Suprapubic skin (tissue), 4 donors: ENCODE measurements at regions not wholly inside any gene's neighbourhood (a gene's known extent, or its start where the extent isn't known, plus 50 kb on each side); places are given as distances from the start of the nearest gene placed in this dataset.

Experiments used
- DNase-seq, 2 donors: peaks; one replicate each; pipeline ENCODE4 v3.0.0-alpha.2; 2019; ENCODE audit warnings: low spot score in 2 of 2
- H3K27ac ChIP-seq: fragments of 200-600 bp; sonication (generic); one replicate; pipeline ENCODE4 v1.5.1; 2019
- H3K27me3 ChIP-seq: fragments of 200-600 bp; sonication (generic); one replicate; pipeline ENCODE4 v1.5.1; 2019
- H3K36me3 ChIP-seq: fragments of 200-600 bp; sonication (generic); one replicate; pipeline ENCODE4 v1.5.1; 2019
- H3K4me1 ChIP-seq: fragments of 200-600 bp; sonication (generic); one replicate; pipeline ENCODE4 v1.5.1; 2019
- H3K4me3 ChIP-seq: fragments of 200-600 bp; sonication (generic); one replicate; pipeline ENCODE4 v1.5.1; 2019; ENCODE audit warnings: mild to moderate bottlenecking
- H3K9me3 ChIP-seq: fragments of 200-600 bp; sonication (generic); one replicate; pipeline ENCODE4 v1.5.1; 2019
- EP300 ChIP-seq: sonication (generic); formaldehyde crosslinking; IDR thresholded peaks from one replicate; pipeline ENCODE4 v1.6.1; 2017; ENCODE audit warnings: antibody characterized with exemption
- POLR2A ChIP-seq, 2 donors: fragments of 450-650 bp; IDR thresholded peaks; one replicate each; pipeline ENCODE4 v1.6.1; 2017; ENCODE audit warnings: antibody characterized with exemption in 2 of 2, mild to moderate bottlenecking in 2 of 2, moderate library complexity in 2 of 2
- POLR2AphosphoS5 ChIP-seq, 3 donors: sonication (generic); formaldehyde crosslinking; IDR thresholded peaks; one replicate each; pipeline ENCODE4 v1.6.1; 2017; ENCODE audit warnings: antibody characterized with exemption in 3 of 3
- WGBS: methylation state at CpG from one replicate; pipeline ENCODE4 v1.1.5; 2018; 5-methylcytosine and 5-hydroxymethylcytosine counted together
- TF ChIP-seq, protein P1 (sequence below), 2 donors: fragments of 200-600 bp in 1 of 2; fragments of 450-650 bp in 1 of 2; sonication (generic) in 1 of 2; IDR thresholded peaks; one replicate each; pipeline ENCODE4 v1.5.1; 2016 to 2019; ENCODE audit warnings: antibody characterized with exemption in 2 of 2, mild to moderate bottlenecking in 1 of 2, moderate library complexity in 1 of 2

GRCh38 chr3:40871394-40871793 is 327.9 kb upstream of the CTNNB1 start:
- Histone ChIP-seq H3K4me1 (peaks cover 11% of the 10 kb centered on the region), H3K36me3 (no peaks in the 10 kb centered on the region), H3K27me3 (no peaks in the 10 kb centered on the region), H3K4me3 (no peak overlapping the region), H3K9me3 (no peaks in the 10 kb centered on the region), H3K27ac (no peak overlapping the region)
- WGBS = 71% methylated on average over 4 of the region's 4 CpGs
- no peak for TF ChIP-seq EP300
- TF ChIP-seq, protein P1, sequence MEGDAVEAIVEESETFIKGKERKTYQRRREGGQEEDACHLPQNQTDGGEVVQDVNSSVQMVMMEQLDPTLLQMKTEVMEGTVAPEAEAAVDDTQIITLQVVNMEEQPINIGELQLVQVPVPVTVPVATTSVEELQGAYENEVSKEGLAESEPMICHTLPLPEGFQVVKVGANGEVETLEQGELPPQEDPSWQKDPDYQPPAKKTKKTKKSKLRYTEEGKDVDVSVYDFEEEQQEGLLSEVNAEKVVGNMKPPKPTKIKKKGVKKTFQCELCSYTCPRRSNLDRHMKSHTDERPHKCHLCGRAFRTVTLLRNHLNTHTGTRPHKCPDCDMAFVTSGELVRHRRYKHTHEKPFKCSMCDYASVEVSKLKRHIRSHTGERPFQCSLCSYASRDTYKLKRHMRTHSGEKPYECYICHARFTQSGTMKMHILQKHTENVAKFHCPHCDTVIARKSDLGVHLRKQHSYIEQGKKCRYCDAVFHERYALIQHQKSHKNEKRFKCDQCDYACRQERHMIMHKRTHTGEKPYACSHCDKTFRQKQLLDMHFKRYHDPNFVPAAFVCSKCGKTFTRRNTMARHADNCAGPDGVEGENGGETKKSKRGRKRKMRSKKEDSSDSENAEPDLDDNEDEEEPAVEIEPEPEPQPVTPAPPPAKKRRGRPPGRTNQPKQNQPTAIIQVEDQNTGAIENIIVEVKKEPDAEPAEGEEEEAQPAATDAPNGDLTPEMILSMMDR (IDR thresholded peaks at IDR 0.05) = no peak
- no peak for TF ChIP-seq POLR2A (IDR thresholded peaks at IDR 0.05)
- TF ChIP-seq POLR2AphosphoS5 (IDR thresholded peaks at IDR 0.05) = no peak
- DNase-seq = no peak

DNA sequence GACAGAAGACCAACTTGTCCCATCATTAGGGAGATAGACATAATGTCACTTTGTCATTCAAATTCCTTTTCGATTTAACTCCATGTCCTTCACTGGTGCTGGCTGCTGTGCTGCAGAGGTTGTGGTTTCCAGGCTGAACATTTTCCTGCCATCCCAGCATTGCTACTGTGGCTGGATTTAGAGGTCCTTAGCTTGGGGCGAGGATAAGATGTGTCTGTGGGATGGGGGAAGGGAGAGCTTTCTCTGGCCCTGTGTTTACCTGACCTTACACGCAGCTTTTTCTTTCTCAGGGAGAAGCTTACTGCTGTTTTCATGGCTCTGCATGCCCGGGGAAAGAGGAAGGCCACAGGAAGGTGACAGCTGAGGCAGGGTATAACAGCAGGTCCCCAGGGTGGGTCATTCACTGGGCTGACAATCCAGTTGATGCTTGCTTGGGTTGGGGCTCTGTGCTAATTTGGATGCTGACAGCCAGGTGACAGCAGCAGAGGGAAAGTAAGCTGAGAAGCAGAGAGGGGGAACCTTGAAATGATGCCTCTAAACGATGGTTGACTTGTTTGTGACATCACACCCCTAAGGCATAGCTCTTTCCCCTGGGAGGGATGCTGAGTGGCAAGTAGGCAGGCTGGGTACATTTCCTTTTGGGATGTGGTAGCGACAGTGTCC is 326.9 kb upstream of the CTNNB1 start:
- no peak for DNase-seq
- Histone ChIP-seq H3K36me3 (no peaks in the 10 kb centered on the region), H3K9me3 (no peaks in the 10 kb centered on the region), H3K27ac (no peak overlapping the region), H3K4me3 (no peak overlapping the region), H3K27me3 (no peaks in the 10 kb centered on the region), H3K4me1 (peaks cover 16% of the 10 kb centered on the region)
- TF ChIP-seq POLR2A (IDR thresholded peaks at IDR 0.05) (no peak), EP300 (no peak), POLR2AphosphoS5 (IDR thresholded peaks at IDR 0.05) (no peak)
- TF ChIP-seq, protein P1 (IDR thresholded peaks at IDR 0.05) = no peak
- WGBS = 70% methylated on average over 6 of the region's 6 CpGs

- no peak for DNase-seq
- TF ChIP-seq POLR2AphosphoS5 (IDR thresholded peaks at IDR 0.05) (no peak), EP300 (no peak), POLR2A (IDR thresholded peaks at IDR 0.05) (no peak)
- TF ChIP-seq, protein P1 (IDR thresholded peaks at IDR 0.05) = no peak
- no peak overlapping the region for H3K4me3 ChIP-seq
- H3K9me3 ChIP-seq = no peaks in the 10 kb centered on the region
- H3K4me1 ChIP-seq = peaks cover 27% of the 10 kb centered on the region
- no peaks in the 10 kb centered on the region for H3K27me3 ChIP-seq
- H3K27ac ChIP-seq = no peak overlapping the region
- 81% methylated on average over 2 of the region's 2 CpGs for WGBS
- H3K36me3 ChIP-seq = no peaks in the 10 kb centered on the region
These were observed 325.8 kb upstream of the CTNNB1 start for GRCh38 chr3:40873476-40873875.

DNA sequence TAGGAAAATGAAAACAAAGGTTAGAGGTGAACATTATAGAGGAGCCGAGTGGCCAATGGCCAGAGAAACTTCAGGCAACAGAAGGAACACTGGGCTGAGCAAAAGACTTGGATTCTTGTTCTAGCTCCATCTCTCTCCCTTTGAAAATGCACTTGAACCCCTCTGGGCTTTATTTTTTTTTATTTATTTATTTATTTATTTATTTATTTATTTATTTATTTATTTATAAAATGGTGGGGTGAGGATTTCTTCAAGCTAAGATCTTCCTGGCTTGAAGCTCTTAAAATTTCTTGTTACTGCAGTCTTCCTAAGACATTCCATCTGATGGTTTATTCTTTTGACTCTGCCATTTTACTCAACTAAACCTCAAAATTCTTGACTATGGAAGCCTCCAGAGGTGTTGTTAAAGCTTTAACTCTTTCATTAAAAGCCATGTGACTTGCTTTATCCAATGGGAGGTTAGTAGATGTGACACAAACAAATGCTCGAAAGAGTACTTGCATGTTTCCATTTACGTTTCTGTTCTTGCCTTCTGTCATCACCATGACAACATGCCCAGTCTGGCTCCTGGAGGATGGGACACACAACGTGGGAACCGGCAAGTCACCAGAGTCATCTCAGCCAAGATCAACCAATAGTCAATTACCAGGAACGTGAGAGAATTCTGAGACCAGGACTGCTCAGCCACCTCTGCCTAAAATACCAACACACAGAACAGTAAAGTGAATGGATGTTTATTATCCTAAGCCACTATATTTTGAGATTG is 325.2 kb upstream of the CTNNB1 start:
- Histone ChIP-seq H3K36me3 (no peaks in the 10 kb centered on the region), H3K4me1 (peaks cover 27% of the 10 kb centered on the region), H3K27me3 (no peaks in the 10 kb centered on the region), H3K4me3 (no peak overlapping the region), H3K27ac (no peak overlapping the region), H3K9me3 (no peaks in the 10 kb centered on the region)
- no peak for DNase-seq
- WGBS = 75% methylated on average over 6 of the region's 6 CpGs
- TF ChIP-seq POLR2A (IDR thresholded peaks at IDR 0.05) = no peak
- TF ChIP-seq, protein P1 (IDR thresholded peaks at IDR 0.05) = no peak
- TF ChIP-seq EP300 = no peak
- TF ChIP-seq POLR2AphosphoS5 (IDR thresholded peaks at IDR 0.05) = no peak

DNA sequence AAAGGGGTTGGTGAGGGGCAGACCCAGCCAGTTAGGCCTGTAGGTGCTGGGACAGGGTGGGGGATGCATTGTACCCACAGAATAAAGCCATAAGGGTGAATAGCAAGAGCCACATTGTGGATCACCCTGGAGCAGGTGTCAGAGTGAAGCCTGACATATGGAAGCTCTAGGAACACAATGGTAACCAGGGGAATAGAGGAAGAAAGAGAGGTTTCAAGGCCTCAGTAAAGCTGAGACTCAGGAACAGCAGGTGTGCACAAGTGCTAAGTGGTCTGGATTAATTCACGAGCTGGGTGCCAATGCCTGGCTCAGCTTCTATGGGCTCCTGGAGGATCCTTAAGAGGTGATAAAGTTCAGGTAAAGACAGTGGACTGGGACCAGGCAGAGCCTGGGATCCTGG is 323.7 kb upstream of the CTNNB1 start:
- no peaks in the 10 kb centered on the region for H3K27me3 ChIP-seq
- no peaks in the 10 kb centered on the region for H3K36me3 ChIP-seq
- TF ChIP-seq EP300 (no peak), POLR2AphosphoS5 (IDR thresholded peaks at IDR 0.05) (no peak), POLR2A (IDR thresholded peaks at IDR 0.05) (no peak)
- TF ChIP-seq, protein P1 (IDR thresholded peaks at IDR 0.05) = no peak
- peaks cover 32% of the 10 kb centered on the region for H3K4me1 ChIP-seq
- no peak for DNase-seq
- 100% methylated on average over 1 of the region's 1 CpG for WGBS
- no peak overlapping the region for H3K27ac ChIP-seq
- H3K9me3 ChIP-seq = no peaks in the 10 kb centered on the region
- H3K4me3 ChIP-seq = no peak overlapping the region
